Endometrium (tissue), 2 donors: ENCODE measurements at regions not wholly inside any gene's neighbourhood (a gene's known extent, or its start where the extent isn't known, plus 50 kb on each side); places are given as distances from the start of the nearest gene placed in this dataset.

ENCODE experiments used
- FAIRE-seq: peaks from 2 replicates; lab custom pipeline; 2012; peaks lifted over from hg19 to GRCh38; lab: Jason Lieb, UNC
- donor health status: control.
- donor health status: control.

GRCh38 chr7:47221826-47222225 is 360.1 kb downstream of the TNS3 start:
- no peak for FAIRE-seq

- no peak for FAIRE-seq
Measured at GRCh38 chr7:47218378-47219176, 363.3 kb downstream of the TNS3 start.

- FAIRE-seq: no peak
Measured at GRCh38 chr7:47217570-47218360, 364.1 kb downstream of the TNS3 start.

- FAIRE-seq: no peak
Measured at GRCh38 chr7:47217086-47217485, 364.8 kb downstream of the TNS3 start.

GRCh38 chr7:47216439-47216838 is 365.5 kb downstream of the TNS3 start:
- no peak for FAIRE-seq

GRCh38 chr7:47215640-47216039 is 366.3 kb downstream of the TNS3 start:
- FAIRE-seq: no peak

GRCh38 chr7:47215049-47215448 is 366.9 kb downstream of the TNS3 start:
- no peak for FAIRE-seq

GRCh38 chr7:47213276-47213675 is 368.6 kb downstream of the TNS3 start:
- FAIRE-seq: no peak

GRCh38 chr7:47211519-47211973 is 370.4 kb downstream of the TNS3 start:
- FAIRE-seq: no peak

- no peak for FAIRE-seq
Measured at GRCh38 chr7:47210281-47210854, 371.5 kb downstream of the TNS3 start.

- FAIRE-seq: no peak
Measured at GRCh38 chr7:47207956-47208355, 374.0 kb downstream of the TNS3 start.

- FAIRE-seq: no peak
Measured at GRCh38 chr7:47204709-47205108, 377.2 kb downstream of the TNS3 start.

- no peak for FAIRE-seq
Measured at GRCh38 chr7:47202146-47202783, 379.6 kb downstream of the TNS3 start.

- FAIRE-seq: no peak
Measured at GRCh38 chr7:47198159-47198558, 383.8 kb downstream of the TNS3 start.

- no peak for FAIRE-seq
Measured at GRCh38 chr7:47197486-47197885, 384.4 kb downstream of the TNS3 start.

GRCh38 chr7:47196737-47197136 is 385.2 kb downstream of the TNS3 start:
- no peak for FAIRE-seq

- no peak for FAIRE-seq
Measured at GRCh38 chr7:47196106-47196645, 385.7 kb downstream of the TNS3 start.

- no peak for FAIRE-seq
Measured at GRCh38 chr7:47195641-47196040, 386.3 kb downstream of the TNS3 start.

- no peak for FAIRE-seq
Measured at GRCh38 chr7:47194516-47195057, 387.3 kb downstream of the TNS3 start.

GRCh38 chr7:47192978-47193377 is 388.9 kb downstream of the TNS3 start:
- FAIRE-seq: no peak

GRCh38 chr7:47191876-47192291 is 390.0 kb downstream of the TNS3 start:
- no peak for FAIRE-seq

GRCh38 chr7:47191316-47191715 is 390.6 kb downstream of the TNS3 start:
- FAIRE-seq: no peak
